Activated naive CD4-positive, alpha-beta T cell treated with Interleukin-2 at 50 U/mL for 16 hours (primary cell): ENCODE measurements at regions not wholly inside any gene's neighbourhood (a gene's known extent, or its start where the extent isn't known, plus 50 kb on each side); places are given as distances from the start of the nearest gene placed in this dataset.

Experiments
- DNase-seq: peaks from one replicate; pipeline ENCODE4 v3.0.0-alpha.2; 2020

GRCh38 chr5:74174366-74174765 is 466.2 kb downstream of the ENC1 start:
- DNase-seq, result no peak

- DNase-seq, result no peak
These were observed 466.9 kb downstream of the ENC1 start for GRCh38 chr5:74173665-74174064.

GRCh38 chr5:74173241-74173640 is 467.3 kb downstream of the ENC1 start:
- DNase-seq, result no peak

- DNase-seq, result no peak
These were observed 470.8 kb downstream of the ENC1 start for GRCh38 chr5:74169701-74170100.

- DNase-seq, result no peak
These were observed 472.6 kb downstream of the ENC1 start for GRCh38 chr5:74167930-74168315.

DNA sequence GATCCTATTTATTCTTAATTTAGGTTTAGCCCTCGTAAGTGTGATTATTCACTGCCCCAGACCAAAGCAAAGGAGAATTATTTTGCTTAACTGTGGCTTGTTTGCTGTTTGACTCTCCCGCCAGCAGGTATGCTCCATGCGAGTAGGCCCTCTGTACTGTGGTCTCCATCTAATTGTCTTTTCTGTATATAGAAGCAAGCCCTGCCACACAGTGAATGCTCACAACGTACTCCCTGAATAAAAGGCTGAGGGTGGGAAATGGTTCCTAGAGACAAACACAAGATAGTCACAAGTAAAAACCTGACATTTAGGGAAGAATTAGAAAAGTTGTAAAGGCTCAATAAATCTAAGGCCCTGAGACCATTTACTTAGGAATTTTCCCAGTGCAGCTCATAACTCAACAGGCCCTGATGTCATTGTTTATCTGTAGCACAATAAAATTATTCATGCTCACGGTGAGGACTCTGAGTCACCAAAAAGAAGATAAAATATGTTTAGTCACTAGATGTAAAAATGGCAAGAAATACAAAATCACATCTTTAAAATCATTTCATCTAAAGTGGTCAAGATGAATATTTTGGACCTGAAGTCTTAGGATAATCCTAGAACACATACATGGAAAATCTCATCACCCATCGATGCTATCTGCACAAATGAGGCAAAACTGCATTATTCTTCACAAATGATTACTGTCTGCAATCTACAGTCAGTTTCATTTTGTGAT is 473.2 kb downstream of the ENC1 start:
- no peak for DNase-seq

DNA sequence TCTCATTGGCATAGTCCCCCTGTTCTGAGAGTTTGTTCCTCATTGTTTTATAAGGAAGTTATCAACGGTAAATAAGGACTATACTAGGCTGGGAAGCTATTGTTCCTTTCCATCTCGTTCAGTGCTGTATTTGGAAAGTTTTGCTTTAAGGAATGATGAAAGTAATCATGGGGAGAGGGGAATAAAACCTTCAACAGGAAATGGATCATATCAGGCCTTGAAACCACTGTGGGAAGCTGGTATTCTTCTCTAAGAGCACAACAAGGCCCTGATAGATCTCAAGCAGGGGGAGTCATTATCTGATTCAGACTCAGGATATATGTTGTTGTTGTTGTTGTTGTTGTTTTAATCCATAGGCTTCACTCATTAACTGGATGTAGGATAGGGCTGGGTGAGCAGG is 474.5 kb downstream of the ENC1 start:
- no peak for DNase-seq

DNA sequence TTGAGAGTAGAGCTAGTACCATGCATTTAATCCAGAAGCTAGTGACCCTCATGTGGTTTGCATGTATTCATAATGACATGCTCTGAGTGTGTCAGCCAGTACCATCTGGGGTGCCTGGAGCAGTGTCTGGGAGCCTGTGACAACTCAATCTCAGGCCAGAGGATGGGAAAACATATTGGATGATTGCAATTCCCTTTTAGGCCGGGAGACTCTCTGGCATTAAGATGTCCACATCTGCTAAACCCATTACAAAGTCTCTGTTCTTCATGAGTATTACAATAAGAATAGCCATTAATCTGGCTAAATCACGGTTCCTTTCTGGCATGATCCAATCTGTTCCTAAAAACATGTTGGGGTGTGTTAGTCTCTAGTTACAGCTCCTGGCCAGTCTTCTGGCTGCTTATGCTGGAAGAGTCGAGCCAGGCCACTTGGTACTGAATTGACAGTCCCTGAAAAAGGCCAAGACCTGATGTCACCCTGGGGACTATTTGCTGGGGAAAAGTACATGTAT is 475.7 kb downstream of the ENC1 start:
- no peak for DNase-seq

DNA sequence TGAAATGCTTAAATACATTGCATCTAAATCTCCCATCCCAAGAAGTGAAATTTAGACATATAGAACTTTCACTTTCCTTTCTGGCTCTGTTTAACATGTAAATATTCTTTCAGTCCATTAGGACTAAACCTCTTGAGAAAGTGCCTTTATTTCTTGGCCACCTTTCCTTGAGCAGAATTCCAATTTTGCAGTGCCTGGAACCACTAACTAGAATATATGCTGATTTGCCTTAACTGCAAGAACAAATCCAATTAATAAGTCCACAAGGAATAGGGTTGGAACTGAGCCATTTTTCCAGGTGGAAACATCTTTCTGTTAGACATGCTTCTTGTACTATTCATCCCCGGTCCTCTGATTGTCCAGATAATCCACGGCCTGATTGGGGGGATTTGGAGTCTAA is 478.0 kb downstream of the ENC1 start:
- DNase-seq, result no peak

- DNase-seq, result no peak
These were observed 479.4 kb downstream of the ENC1 start for GRCh38 chr5:74161170-74161569.

GRCh38 chr5:74156728-74157383 is 483.7 kb downstream of the ENC1 start:
- no peak for DNase-seq

- no peak for DNase-seq
These were observed 485.0 kb downstream of the ENC1 start for GRCh38 chr5:74155501-74155900.

DNA sequence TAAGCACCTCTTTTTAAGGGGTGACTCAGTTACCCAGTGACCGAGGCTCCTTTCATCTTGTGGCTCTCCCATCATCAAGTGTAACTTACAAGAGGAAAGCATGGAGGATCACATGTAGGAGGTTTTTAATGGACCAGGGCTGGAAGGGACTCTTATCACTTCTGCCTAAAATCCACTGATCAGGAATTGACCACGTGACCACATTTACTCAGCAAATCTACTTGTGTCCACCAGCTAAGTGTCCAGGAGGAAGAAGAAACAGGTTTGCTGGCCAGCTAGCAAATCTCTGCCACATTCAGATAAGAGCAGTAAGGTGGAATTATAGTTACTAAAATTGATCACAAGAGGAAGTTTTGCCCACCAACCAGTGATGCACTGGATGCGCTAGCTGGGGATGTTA is 486.0 kb downstream of the ENC1 start:
- no peak for DNase-seq

- DNase-seq, result no peak
These were observed 487.2 kb downstream of the ENC1 start for GRCh38 chr5:74153255-74153790.

- no peak for DNase-seq
These were observed 487.8 kb downstream of the ENC1 start for GRCh38 chr5:74152625-74153254.

DNA sequence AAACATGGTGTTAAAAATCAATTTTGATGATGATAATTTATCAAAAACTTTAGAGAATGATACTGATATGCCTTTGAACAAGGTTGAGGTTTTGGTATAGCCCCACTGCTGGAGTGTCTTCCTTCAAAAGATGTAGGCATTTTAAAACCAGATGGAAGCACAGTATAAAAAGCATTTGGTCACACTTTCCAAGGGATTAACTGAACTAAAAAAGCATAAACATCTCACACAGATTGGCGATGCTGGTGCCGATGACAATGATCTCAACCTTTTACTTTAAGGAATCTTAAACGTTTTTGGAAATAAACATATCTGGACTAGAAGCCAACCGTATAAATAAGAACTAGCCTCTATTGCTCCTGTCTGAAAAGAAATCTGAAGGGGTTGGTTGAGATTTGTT is 488.4 kb downstream of the ENC1 start:
- DNase-seq, result no peak

- no peak for DNase-seq
These were observed 491.1 kb downstream of the ENC1 start for GRCh38 chr5:74149395-74149794.

- no peak for DNase-seq
These were observed 492.2 kb downstream of the ENC1 start for GRCh38 chr5:74148321-74148720.

DNA sequence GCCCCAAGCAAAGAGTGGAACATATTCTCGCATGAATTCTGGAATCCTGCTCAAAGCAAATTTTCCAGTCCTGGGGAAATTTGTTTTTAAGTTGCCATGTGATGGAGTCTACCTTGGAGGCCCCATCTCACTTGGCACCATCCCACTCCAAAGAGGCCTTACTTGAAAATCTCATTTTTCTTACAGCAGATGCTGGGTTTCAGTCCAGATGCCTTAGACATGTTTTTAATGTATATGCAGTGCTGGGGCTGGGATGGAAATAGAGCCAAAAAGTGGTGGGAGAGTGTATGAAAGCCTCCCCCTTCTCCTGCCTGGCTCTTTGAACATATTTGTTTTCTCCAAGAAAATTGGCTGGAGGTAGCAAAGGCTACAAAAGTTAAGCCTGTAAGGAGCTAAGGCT is 493.7 kb downstream of the ENC1 start:
- DNase-seq, result no peak

- DNase-seq, result no peak
These were observed 494.6 kb downstream of the ENC1 start for GRCh38 chr5:74145951-74146350.

GRCh38 chr5:74143721-74144330 is 496.7 kb downstream of the ENC1 start:
- DNase-seq, result no peak

GRCh38 chr5:74143151-74143550 is 497.4 kb downstream of the ENC1 start:
- DNase-seq, result no peak

GRCh38 chr5:74141053-74141452 is 499.5 kb downstream of the ENC1 start:
- DNase-seq, result no peak
